ENCODE measurements at regions not wholly inside any gene's neighbourhood (a gene's known extent, or its start where the extent isn't known, plus 50 kb on each side); places are given as distances from the start of the nearest gene placed in this dataset.

DNA sequence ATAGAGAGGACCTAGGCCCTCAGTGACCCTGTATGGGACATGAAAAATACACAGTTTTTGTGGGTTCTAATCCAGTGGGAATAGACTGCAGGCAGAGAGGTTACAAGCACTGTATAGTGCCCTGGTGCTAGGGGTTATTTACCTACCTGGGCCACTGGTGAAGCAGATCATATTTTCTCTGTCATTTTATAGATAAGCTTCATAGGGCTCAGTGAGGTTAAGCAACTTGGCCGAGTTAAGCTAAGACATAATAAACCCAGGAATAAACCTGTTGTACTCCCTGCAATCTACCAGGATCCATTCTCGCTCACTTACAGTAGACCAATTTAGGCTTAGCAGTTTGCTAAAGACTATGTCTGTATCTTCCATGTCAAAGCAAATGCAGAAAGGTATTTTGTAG lies 340.6 kb upstream of the KHDRBS2 start:
- CTCF ChIA-PET, result no interaction called here

DNA sequence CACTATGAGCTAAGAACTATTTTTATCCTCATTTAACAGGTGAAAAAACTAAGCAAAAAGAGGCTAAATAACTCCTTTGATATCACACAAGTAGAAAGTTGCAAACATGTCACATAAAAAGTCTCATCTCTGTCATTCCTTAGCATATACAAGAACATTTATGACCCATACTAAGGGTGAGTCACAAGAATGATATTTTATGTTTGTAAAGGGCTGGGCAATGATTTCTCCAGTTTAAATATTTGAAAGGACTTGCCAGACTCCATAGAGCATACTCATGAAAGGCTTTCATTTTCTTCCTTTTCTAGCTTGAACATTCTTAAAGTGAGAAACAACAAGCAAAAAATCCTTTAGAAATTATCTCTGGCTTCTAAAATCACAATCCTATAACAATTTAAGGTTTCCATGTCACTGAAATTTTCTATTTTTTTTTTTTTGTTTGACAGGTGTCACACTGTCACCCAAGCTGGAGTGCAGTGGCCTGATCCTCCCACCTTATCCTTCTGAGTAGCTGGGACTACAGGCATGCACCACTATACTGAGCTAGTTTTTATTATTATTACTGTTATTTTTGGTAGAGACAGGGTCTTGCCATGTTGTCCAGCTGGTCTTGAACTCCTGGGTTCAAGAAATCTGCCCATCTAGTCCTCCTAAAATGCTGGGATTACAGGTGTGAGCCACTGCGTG lies 338.0 kb upstream of the KHDRBS2 start:
- no peak for ATAC-seq
- Mint-ChIP-seq H3K4me3 (no peak overlapping the region), H3K27me3 (no peaks in the 10 kb centered on the region), H3K9me3 (peaks cover 0 to 9% (median 1%) of the 10 kb centered on the region in 11 donors), H3K27ac (no peak overlapping the region), H3K4me1 (no peaks in the 10 kb centered on the region), H3K36me3 (no peaks in the 10 kb centered on the region)
- H3K4me3 ChIP-seq (ENCODE audit: low read length), result no peak overlapping the region
- H3K36me3 ChIP-seq (ENCODE audit: control insufficient read depth in 2 of 3, insufficient read depth in 3 of 3, low read length in 3 of 3), result no peaks in the 10 kb centered on the region
- H3K4me1 ChIP-seq (ENCODE audit: control insufficient read depth in 2 of 2, insufficient read depth in 2 of 2, low read length in 2 of 2), result no peaks in the 10 kb centered on the region
- ChIA-PET CTCF (no interaction called here), POLR2A (no interaction called here)
- no peak overlapping the region for H3K27ac ChIP-seq (ENCODE audit: low read depth, low read length)
- no peaks in the 10 kb centered on the region for H3K27me3 ChIP-seq (ENCODE audit: control insufficient read depth in 2 of 2, insufficient read depth in 2 of 2, low read length in 2 of 2)
- no peak for DNase-seq
- H3K9me3 ChIP-seq (ENCODE audit: control insufficient read depth in 2 of 3, low read length in 3 of 3), result no peaks in the 10 kb centered on the region
- intact Hi-C loops (cut with micrococcal nuclease), result no loop called here

More for the DNA sequence above, 340.6 kb upstream of the KHDRBS2 start:
- no peak overlapping the region for H3K4me3 Mint-ChIP-seq
- peaks cover 0 to 18% (median 6%) of the 10 kb centered on the region in 11 donors for H3K9me3 Mint-ChIP-seq
- no peaks in the 10 kb centered on the region for H3K4me1 ChIP-seq (ENCODE audit: control insufficient read depth in 2 of 2, insufficient read depth in 2 of 2, low read length in 2 of 2)
- POLR2A ChIA-PET, result no interaction called here
- H3K27ac Mint-ChIP-seq, result no peak overlapping the region
- H3K27me3 ChIP-seq (ENCODE audit: control insufficient read depth in 2 of 2, insufficient read depth in 2 of 2, low read length in 2 of 2), result no peaks in the 10 kb centered on the region
- H3K4me1 Mint-ChIP-seq, result no peaks in the 10 kb centered on the region
- ATAC-seq (no peak), DNase-seq (no peak)
- no peaks in the 10 kb centered on the region for H3K36me3 Mint-ChIP-seq
- no peaks in the 10 kb centered on the region for H3K27me3 Mint-ChIP-seq
- H3K36me3 ChIP-seq (ENCODE audit: control insufficient read depth in 2 of 3, insufficient read depth in 3 of 3, low read length in 3 of 3), result no peaks in the 10 kb centered on the region
- no peaks in the 10 kb centered on the region for H3K9me3 ChIP-seq (ENCODE audit: control insufficient read depth in 2 of 3, low read length in 3 of 3)
- intact Hi-C loops (cut with micrococcal nuclease), result no loop called here
- no peak overlapping the region for H3K27ac ChIP-seq (ENCODE audit: low read depth, low read length)
- H3K4me3 ChIP-seq (ENCODE audit: low read length), result no peak overlapping the region

DNA sequence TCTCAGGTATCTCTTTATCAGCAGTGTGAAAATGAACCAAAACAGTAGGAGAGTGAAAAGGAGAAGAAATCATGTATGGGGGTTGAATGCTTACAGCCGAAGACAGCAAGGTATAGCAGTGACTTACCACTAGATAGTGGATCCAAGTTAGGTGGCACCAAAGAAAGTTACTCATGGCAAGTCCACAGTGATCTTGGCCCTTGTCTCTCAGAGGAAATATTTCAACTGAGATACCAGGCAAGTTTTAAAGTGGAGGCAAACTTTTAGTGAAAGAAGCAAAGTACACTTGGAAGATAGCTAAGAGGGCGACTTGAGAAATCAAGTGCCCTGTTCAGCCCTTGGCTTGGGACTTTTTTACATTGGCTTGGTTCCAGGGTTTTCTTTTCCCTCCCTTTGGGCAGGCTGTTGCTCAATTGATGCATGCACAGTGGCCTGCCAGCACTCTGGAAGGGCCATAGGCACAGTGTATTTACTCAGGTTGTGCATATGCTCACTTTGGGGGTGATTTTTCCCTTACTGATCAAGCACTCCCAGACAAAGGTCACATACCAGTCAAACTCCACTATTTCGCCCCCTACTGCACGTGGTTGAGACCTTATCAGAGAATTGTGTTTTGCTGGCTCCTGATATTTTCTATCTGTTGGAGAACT lies 329.5 kb upstream of the KHDRBS2 start:
- Histone ChIP-seq H3K27me3 (ENCODE audit: control insufficient read depth in 2 of 2, insufficient read depth in 2 of 2, low read length in 2 of 2) (no peaks in the 10 kb centered on the region), H3K9me3 (ENCODE audit: control insufficient read depth in 2 of 3, low read length in 3 of 3) (peaks cover 0 to 5% (median 0%) of the 10 kb centered on the region in 3 experiments), H3K36me3 (ENCODE audit: control insufficient read depth in 2 of 3, insufficient read depth in 3 of 3, low read length in 3 of 3) (no peaks in the 10 kb centered on the region), H3K27ac (ENCODE audit: low read depth, low read length) (no peak overlapping the region), H3K4me3 (ENCODE audit: low read length) (no peak overlapping the region), H3K4me1 (ENCODE audit: control insufficient read depth in 2 of 2, insufficient read depth in 2 of 2, low read length in 2 of 2) (no peaks in the 10 kb centered on the region)
- intact Hi-C loops (cut with micrococcal nuclease), result no loop called here
- no peak for ATAC-seq
- Mint-ChIP-seq H3K4me1 (no peaks in the 10 kb centered on the region), H3K27me3 (no peaks in the 10 kb centered on the region), H3K4me3 (no peak overlapping the region), H3K9me3 (peaks cover 7 to 48% (median 24%) of the 10 kb centered on the region in 11 donors), H3K36me3 (peaks cover 0 to 5% (median 0%) of the 10 kb centered on the region in 5 donors), H3K27ac (no peak overlapping the region)
- no peak for DNase-seq
- ChIA-PET CTCF (no interaction called here), POLR2A (no interaction called here)

DNA sequence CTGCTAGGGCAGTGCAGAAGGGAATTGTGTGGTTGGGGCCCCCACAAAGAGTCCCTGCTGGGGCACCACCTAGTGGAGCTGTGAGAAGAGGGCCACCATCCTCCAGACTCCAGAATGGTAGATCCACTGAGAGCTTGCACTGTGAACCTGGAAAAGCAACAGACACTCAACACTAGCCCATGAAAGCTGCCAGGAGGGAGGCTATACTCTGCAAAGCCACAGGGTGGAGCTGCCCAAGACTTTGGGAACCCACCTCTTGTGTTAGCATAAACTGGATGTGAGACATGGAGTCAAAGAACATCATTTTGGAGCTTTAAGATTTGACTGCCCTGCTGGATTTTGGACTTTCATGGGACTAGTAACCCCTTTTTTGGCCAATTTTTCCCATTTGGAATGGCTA lies 328.4 kb upstream of the KHDRBS2 start:
- Histone ChIP-seq H3K36me3 (ENCODE audit: control insufficient read depth in 2 of 3, insufficient read depth in 3 of 3, low read length in 3 of 3) (no peaks in the 10 kb centered on the region), H3K4me1 (ENCODE audit: control insufficient read depth in 2 of 2, insufficient read depth in 2 of 2, low read length in 2 of 2) (no peaks in the 10 kb centered on the region), H3K27me3 (ENCODE audit: control insufficient read depth in 2 of 2, insufficient read depth in 2 of 2, low read length in 2 of 2) (no peaks in the 10 kb centered on the region), H3K4me3 (ENCODE audit: low read length) (no peak overlapping the region), H3K27ac (ENCODE audit: low read depth, low read length) (no peak overlapping the region), H3K9me3 (ENCODE audit: control insufficient read depth in 2 of 3, low read length in 3 of 3) (peaks cover 0 to 5% (median 0%) of the 10 kb centered on the region in 3 experiments)
- no peaks in the 10 kb centered on the region for H3K4me1 Mint-ChIP-seq
- intact Hi-C loops (cut with micrococcal nuclease), result no loop called here
- peaks cover 0 to 5% (median 0%) of the 10 kb centered on the region in 5 donors for H3K36me3 Mint-ChIP-seq
- no peak overlapping the region for H3K4me3 Mint-ChIP-seq
- ATAC-seq, result no peak
- no peak for DNase-seq
- no peaks in the 10 kb centered on the region for H3K27me3 Mint-ChIP-seq
- ChIA-PET CTCF (no interaction called here), POLR2A (no interaction called here)
- no peak overlapping the region for H3K27ac Mint-ChIP-seq
- H3K9me3 Mint-ChIP-seq, result peaks cover 8 to 53% (median 25%) of the 10 kb centered on the region in 11 donors

DNA sequence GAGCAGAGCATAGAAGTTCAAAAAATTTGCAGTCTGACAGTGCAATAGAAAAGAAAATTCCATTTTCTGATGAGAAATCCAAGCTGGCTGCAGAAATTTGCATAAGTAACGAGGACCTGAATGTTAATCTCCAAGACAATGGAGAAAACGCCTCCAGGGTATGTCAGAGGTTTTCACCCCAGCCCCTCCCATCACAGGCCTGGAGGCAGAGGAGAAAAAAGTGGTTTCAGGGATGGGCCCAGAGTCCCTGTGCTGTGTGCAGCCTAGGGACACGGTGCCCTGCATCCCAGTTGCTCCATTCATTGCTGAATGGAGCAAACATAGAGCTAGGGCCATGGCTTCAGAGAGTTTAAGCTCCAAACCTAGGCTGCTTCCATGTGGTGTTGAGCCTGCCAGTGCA lies 327.9 kb upstream of the KHDRBS2 start:
- no peaks in the 10 kb centered on the region for H3K27me3 Mint-ChIP-seq
- DNase-seq (no peak), ATAC-seq (no peak)
- intact Hi-C loops (cut with micrococcal nuclease), result no loop called here
- no peak overlapping the region for H3K27ac Mint-ChIP-seq
- ChIA-PET CTCF (no interaction called here), POLR2A (no interaction called here)
- Histone ChIP-seq H3K4me1 (ENCODE audit: control insufficient read depth in 2 of 2, insufficient read depth in 2 of 2, low read length in 2 of 2) (no peaks in the 10 kb centered on the region), H3K9me3 (ENCODE audit: control insufficient read depth in 2 of 3, low read length in 3 of 3) (peaks cover 0 to 5% (median 0%) of the 10 kb centered on the region in 3 experiments), H3K27me3 (ENCODE audit: control insufficient read depth in 2 of 2, insufficient read depth in 2 of 2, low read length in 2 of 2) (no peaks in the 10 kb centered on the region), H3K4me3 (ENCODE audit: low read length) (no peak overlapping the region), H3K27ac (ENCODE audit: low read depth, low read length) (no peak overlapping the region), H3K36me3 (ENCODE audit: control insufficient read depth in 2 of 3, insufficient read depth in 3 of 3, low read length in 3 of 3) (no peaks in the 10 kb centered on the region)
- H3K9me3 Mint-ChIP-seq, result peaks cover 8 to 53% (median 25%) of the 10 kb centered on the region in 11 donors
- H3K4me3 Mint-ChIP-seq, result no peak overlapping the region
- H3K36me3 Mint-ChIP-seq, result peaks cover 0 to 5% (median 0%) of the 10 kb centered on the region in 5 donors
- no peaks in the 10 kb centered on the region for H3K4me1 Mint-ChIP-seq

DNA sequence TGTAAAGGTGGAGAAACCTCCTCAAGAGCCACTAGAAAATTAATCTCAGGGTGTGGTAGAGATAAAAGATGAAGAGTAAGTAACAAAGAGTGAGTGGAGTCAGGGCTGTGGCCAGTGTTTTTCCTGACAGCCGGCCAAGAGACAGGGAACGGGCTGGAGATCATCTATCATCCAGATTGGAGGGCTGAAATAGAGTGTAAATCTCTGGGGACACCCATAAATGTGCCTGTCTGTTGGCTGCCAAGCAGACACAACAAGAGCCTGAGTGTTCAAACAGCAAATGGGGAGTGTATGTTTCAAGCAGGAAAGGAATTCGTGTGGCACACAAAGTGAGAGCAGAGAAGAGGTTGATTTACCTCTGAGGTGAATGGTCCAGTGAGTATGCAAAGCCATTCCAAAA lies 326.4 kb upstream of the KHDRBS2 start:
- CTCF ChIA-PET, result no interaction called here
- Mint-ChIP-seq H3K27me3 (no peaks in the 10 kb centered on the region), H3K4me1 (no peaks in the 10 kb centered on the region), H3K36me3 (peaks cover 0 to 5% (median 0%) of the 10 kb centered on the region in 5 donors), H3K27ac (no peak overlapping the region), H3K4me3 (no peak overlapping the region), H3K9me3 (peaks cover 8 to 53% (median 28%) of the 10 kb centered on the region in 11 donors)
- H3K9me3 ChIP-seq (ENCODE audit: control insufficient read depth in 2 of 3, low read length in 3 of 3), result peaks cover 0 to 5% (median 0%) of the 10 kb centered on the region in 3 experiments
- DNase-seq (no peak), ATAC-seq (no peak)
- no peak overlapping the region for H3K4me3 ChIP-seq (ENCODE audit: low read length)
- POLR2A ChIA-PET, result no interaction called here
- H3K4me1 ChIP-seq (ENCODE audit: control insufficient read depth in 2 of 2, insufficient read depth in 2 of 2, low read length in 2 of 2), result no peaks in the 10 kb centered on the region
- H3K27ac ChIP-seq (ENCODE audit: low read depth, low read length), result no peak overlapping the region
- intact Hi-C loops (cut with micrococcal nuclease), result no loop called here
- no peaks in the 10 kb centered on the region for H3K36me3 ChIP-seq (ENCODE audit: control insufficient read depth in 2 of 3, insufficient read depth in 3 of 3, low read length in 3 of 3)
- H3K27me3 ChIP-seq (ENCODE audit: control insufficient read depth in 2 of 2, insufficient read depth in 2 of 2, low read length in 2 of 2), result no peaks in the 10 kb centered on the region

DNA sequence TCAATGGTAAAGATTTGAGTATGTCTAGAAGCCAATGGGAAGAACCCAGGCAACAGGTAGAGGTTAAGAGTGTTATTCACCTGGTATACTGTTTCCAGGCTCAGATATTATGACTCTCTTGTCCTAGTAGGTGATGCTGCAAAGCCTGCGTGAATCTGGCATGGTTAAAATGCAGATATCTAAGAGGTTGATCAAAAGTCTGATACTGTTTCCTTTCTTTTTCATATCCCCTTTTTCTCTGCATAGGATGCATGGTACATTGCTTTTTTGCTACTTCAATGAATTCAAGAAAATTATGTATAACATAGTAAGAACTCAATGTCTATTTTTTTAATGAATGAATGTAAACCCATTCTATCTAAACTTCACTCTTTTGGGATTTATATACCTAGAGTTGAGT lies 284.3 kb upstream of the KHDRBS2 start:
- ChIA-PET CTCF (no interaction called here), POLR2A (no interaction called here)
- Histone ChIP-seq H3K4me3 (ENCODE audit: low read length) (no peak overlapping the region), H3K27ac (ENCODE audit: low read depth, low read length) (no peak overlapping the region), H3K4me1 (ENCODE audit: control insufficient read depth in 2 of 2, insufficient read depth in 2 of 2, low read length in 2 of 2) (no peaks in the 10 kb centered on the region), H3K9me3 (ENCODE audit: control insufficient read depth in 2 of 3, low read length in 3 of 3) (peaks cover 0 to 3% (median 0%) of the 10 kb centered on the region in 3 experiments), H3K36me3 (ENCODE audit: control insufficient read depth in 2 of 3, insufficient read depth in 3 of 3, low read length in 3 of 3) (no peaks in the 10 kb centered on the region), H3K27me3 (ENCODE audit: control insufficient read depth in 2 of 2, insufficient read depth in 2 of 2, low read length in 2 of 2) (no peaks in the 10 kb centered on the region)
- peaks cover 0 to 22% (median 5%) of the 10 kb centered on the region in 11 donors for H3K9me3 Mint-ChIP-seq
- intact Hi-C loops (cut with micrococcal nuclease), result no loop called here
- no peak for ATAC-seq
- H3K4me3 Mint-ChIP-seq, result no peak overlapping the region
- H3K27ac Mint-ChIP-seq, result no peak overlapping the region
- H3K36me3 Mint-ChIP-seq, result no peaks in the 10 kb centered on the region
- H3K27me3 Mint-ChIP-seq, result no peaks in the 10 kb centered on the region
- no peaks in the 10 kb centered on the region for H3K4me1 Mint-ChIP-seq
- no peak for DNase-seq

Data from naive thymus-derived CD4-positive, alpha-beta T cell (primary cell).